Upper lobe of left lung (tissue), 6 donors: ENCODE measurements at regions not wholly inside any gene's neighbourhood (a gene's known extent, or its start where the extent isn't known, plus 50 kb on each side); places are given as distances from the start of the nearest gene placed in this dataset.
"Not testable (repeated sequence)": the region's sequence is repeated elsewhere in the genome, so short reads cannot be mapped to it uniquely, and the experiment has no call there.

Source experiments
- ATAC-seq, 2 donors: fragments of 200-7000 bp; cut with Tn5 transposase; one replicate each; pipeline ENCODE4 v1.9.1; 2022; ENCODE audit warnings: mild to moderate bottlenecking in 2 of 2, moderate library complexity in 2 of 2; ENCODE audit not compliant: low FRiP score in 2 of 2
- DNase-seq, 2 donors: peaks; one replicate each; pipeline ENCODE4 v3.0.0-alpha.2; 2019 to 2020
- H3K27ac ChIP-seq, 4 donors: fragments of 200-600 bp; sonication (generic); one replicate each; pipeline ENCODE4 v1.5.1; 2016 to 2019
- H3K27me3 ChIP-seq, 4 donors: fragments of 200-600 bp; sonication (generic); one replicate each; pipeline ENCODE4 v1.5.1; 2017 to 2019
- H3K36me3 ChIP-seq, 4 donors: fragments of 200-600 bp; sonication (generic); one replicate each; pipeline ENCODE4 v1.5.1; 2016 to 2019
- H3K4me1 ChIP-seq, 4 donors: fragments of 200-600 bp; sonication (generic); one replicate each; pipeline ENCODE4 v1.5.1; 2018 to 2019
- H3K4me3 ChIP-seq, 4 donors: fragments of 200-600 bp; sonication (generic); one replicate each; pipeline ENCODE4 v1.5.1; 2017 to 2019; ENCODE audit warnings: mild to moderate bottlenecking in 2 of 4, moderate library complexity in 1 of 4
- H3K9me3 ChIP-seq, 4 donors: fragments of 200-600 bp; sonication (generic); one replicate each; pipeline ENCODE4 v1.5.1; 2018 to 2019
- CTCF ChIP-seq, 6 experiments: fragments of 450-650 bp in 4 of 6; fragments of 200-600 bp in 2 of 6; sonication (generic) in 2 of 6; IDR thresholded peaks; one replicate each; pipeline ENCODE4 v1.5.1; 2016 to 2019; ENCODE audit warnings: antibody characterized with exemption in 6 of 6
- EP300 ChIP-seq, 4 donors: sonication (generic); formaldehyde crosslinking; IDR thresholded peaks; one replicate each; pipeline ENCODE4 v1.5.1; 2017; ENCODE audit warnings: antibody characterized with exemption in 4 of 4, control low read depth in 2 of 4
- POLR2A ChIP-seq, 4 donors: fragments of 450-650 bp; IDR thresholded peaks; one replicate each; pipeline ENCODE4 v1.5.1; 2016 to 2017; ENCODE audit warnings: antibody characterized with exemption in 4 of 4, mild to moderate bottlenecking in 2 of 4
- POLR2AphosphoS5 ChIP-seq, 2 donors: sonication (generic); formaldehyde crosslinking; IDR thresholded peaks; one replicate each; pipeline ENCODE4 v1.5.1; 2017; ENCODE audit warnings: antibody characterized with exemption in 2 of 2
- WGBS, 2 donors: methylation state at CpG; one replicate each; pipeline ENCODE4 v1.1.5; 2017 to 2018; 5-methylcytosine and 5-hydroxymethylcytosine counted together
- donor health status: DM: no; HTN: no; CAD: no; lungs with moderate emphysema.
- donor health status: DM: no; HTN: yes; CAD: no; lungs with severe emphysema.

- TF ChIP-seq EP300 (IDR thresholded peaks at IDR 0.05) (no peak), CTCF (IDR thresholded peaks at IDR 0.05) (no peak), POLR2A (IDR thresholded peaks at IDR 0.05) (no peak)
- Histone ChIP-seq H3K4me1 (no peaks in the 10 kb centered on the region), H3K4me3 (no peak overlapping the region), H3K36me3 (no peaks in the 10 kb centered on the region), H3K27me3 (no peaks in the 10 kb centered on the region), H3K9me3 (peaks cover 0 to 5% (median 0%) of the 10 kb centered on the region in 4 donors), H3K27ac (no peak overlapping the region)
- ATAC-seq (peak in 1 of 2 donors; percentile 19), DNase-seq (peak in 1 of 2 donors; percentile 46)
- WGBS, 2 donors, result 85 to 86% methylated on average over 7 to 14 of the region's 14 CpGs
These were observed 558.2 kb upstream of the GNPDA2 start for GRCh38 chr4:45284400-45285085.

DNA sequence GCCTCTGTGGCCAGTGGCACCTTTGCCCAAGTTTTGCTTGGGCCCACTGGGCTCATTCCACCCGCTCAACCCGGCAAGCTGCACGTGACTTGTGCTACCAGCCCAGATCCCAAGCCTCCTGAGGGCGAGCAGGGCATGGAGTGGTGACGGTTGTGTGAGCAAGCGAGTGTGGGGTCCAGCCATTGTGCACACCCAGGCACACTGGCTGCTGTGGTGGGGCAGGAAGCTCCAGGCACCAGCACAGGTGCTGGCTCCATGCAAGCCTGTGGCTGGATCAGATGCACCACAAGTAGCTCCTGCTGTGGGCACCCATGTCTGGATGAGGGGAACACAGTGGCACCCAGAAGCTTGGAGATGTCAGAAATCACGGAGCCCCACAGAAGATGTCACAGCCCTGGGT, 557.0 kb upstream of the GNPDA2 start:
- Histone ChIP-seq H3K27me3 (no peaks in the 10 kb centered on the region), H3K27ac (no peak overlapping the region), H3K36me3 (no peaks in the 10 kb centered on the region), H3K4me1 (no peaks in the 10 kb centered on the region), H3K9me3 (peaks cover 0 to 5% (median 0%) of the 10 kb centered on the region in 4 donors), H3K4me3 (no peak overlapping the region)
- 79 to 81% methylated on average over 7 of the region's 7 CpGs for WGBS, 2 donors
- DNase-seq, result peak in 1 of 2 donors; percentile 30
- ATAC-seq, result peak in 1 of 2 donors; percentile 12
- TF ChIP-seq EP300 (IDR thresholded peaks at IDR 0.05) (no peak), POLR2A (IDR thresholded peaks at IDR 0.05) (no peak), CTCF (IDR thresholded peaks at IDR 0.05) (no peak), POLR2AphosphoS5 (IDR thresholded peaks at IDR 0.05) (no peak)

DNA sequence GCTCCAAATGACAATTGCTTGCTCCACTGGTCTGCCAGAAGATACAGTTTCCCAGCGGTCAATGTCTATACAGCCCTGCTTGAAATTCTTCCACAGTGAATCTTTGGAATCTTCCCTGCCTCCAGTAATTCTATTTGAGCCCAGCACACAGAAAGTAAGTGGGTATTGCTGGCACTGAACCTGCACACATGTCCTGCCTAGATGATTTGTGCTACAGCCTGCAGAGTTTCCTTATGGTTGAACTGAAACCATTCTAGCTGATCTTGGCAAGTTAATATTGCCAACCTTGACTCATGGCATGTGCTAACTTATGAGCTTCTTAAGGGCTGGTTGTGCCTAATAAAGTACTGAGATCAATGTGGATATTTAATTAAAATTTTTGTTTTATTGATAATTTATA, 553.8 kb upstream of the GNPDA2 start:
- ATAC-seq, result no peak

GRCh38 chr4:45275862-45276261, 549.5 kb upstream of the GNPDA2 start:
- Histone ChIP-seq H3K4me3 (no peak overlapping the region), H3K36me3 (no peaks in the 10 kb centered on the region), H3K4me1 (no peaks in the 10 kb centered on the region), H3K27ac (no peak overlapping the region), H3K27me3 (no peaks in the 10 kb centered on the region), H3K9me3 (no peaks in the 10 kb centered on the region)
- ATAC-seq (no peak), DNase-seq (peak in 1 of 2 donors; percentile 20)
- 92 to 95% methylated on average over 21 of the region's 21 CpGs for WGBS, 2 donors
- no peak for TF ChIP-seq POLR2A (IDR thresholded peaks at IDR 0.05)
- TF ChIP-seq EP300 (IDR thresholded peaks at IDR 0.05), result no peak
- no peak for TF ChIP-seq POLR2AphosphoS5 (IDR thresholded peaks at IDR 0.05)
- no peak for TF ChIP-seq CTCF (IDR thresholded peaks at IDR 0.05)

More for the DNA sequence above, 553.8 kb upstream of the GNPDA2 start:
- no peak overlapping the region for H3K27ac ChIP-seq
- H3K9me3 ChIP-seq, result peaks cover 0 to 5% (median 0%) of the 10 kb centered on the region in 4 donors
- 88 to 100% methylated on average over 1 of the region's 1 CpG for WGBS, 2 donors
- DNase-seq, result no peak
- H3K27me3 ChIP-seq, result no peaks in the 10 kb centered on the region
- H3K4me3 ChIP-seq, result no peak overlapping the region
- no peak for TF ChIP-seq POLR2AphosphoS5 (IDR thresholded peaks at IDR 0.05)
- TF ChIP-seq CTCF (IDR thresholded peaks at IDR 0.05), result no peak
- TF ChIP-seq EP300 (IDR thresholded peaks at IDR 0.05), result no peak
- no peak for TF ChIP-seq POLR2A (IDR thresholded peaks at IDR 0.05)
- H3K4me1 ChIP-seq, result no peaks in the 10 kb centered on the region
- H3K36me3 ChIP-seq, result no peaks in the 10 kb centered on the region

GRCh38 chr4:45248106-45248505, 521.8 kb upstream of the GNPDA2 start:
- WGBS, 2 donors, result 79 to 81% methylated on average over 3 of the region's 3 CpGs
- not testable (repeated sequence) for H3K36me3 ChIP-seq, ATAC-seq, H3K27me3 ChIP-seq, H3K9me3 ChIP-seq, H3K27ac ChIP-seq, H3K4me3 ChIP-seq, DNase-seq, H3K4me1 ChIP-seq
